ENCODE measurements at regions not wholly inside any gene's neighbourhood (a gene's known extent, or its start where the extent isn't known, plus 50 kb on each side); places are given as distances from the start of the nearest gene placed in this dataset.

GRCh38 chr6:25016014-25016720, 80.4 kb upstream of the RIPOR2 start:
- CTCF ChIA-PET: interaction anchor here (1.0 to 18.8 kb wide), 10 partner anchors 10 to 162 kb away, joined by 3 to 314 read pairs (median 43); partner anchors contain the start of gene RIPOR2
- RAD21 ChIA-PET (ENCODE audit: unreplicated experiment): interaction anchor here (0.6 to 7.2 kb wide), 7 partner anchors 11 to 160 kb away, joined by 3 to 97 read pairs (median 7); partner anchors contain the start of gene RIPOR2
- DNase-seq (ENCODE audit: low read depth, low spot score) (no peak), ATAC-seq (no peak), FAIRE-seq (no peak)
- peaks cover 5% of the 10 kb centered on the region for H3K4me1 ChIP-seq (ENCODE audit: control insufficient read depth, insufficient read depth, low read length)
- no peaks in the 10 kb centered on the region for H3K27me3 ChIP-seq (replicated peaks in 1 of 2; ENCODE audit: control insufficient read depth in 2 of 2, insufficient read depth in 2 of 2, low read length in 1 of 2)
- no peak overlapping the region for H3K27ac ChIP-seq (ENCODE audit: control insufficient read depth, insufficient read depth)
- no peaks in the 10 kb centered on the region for H3K79me2 ChIP-seq (ENCODE audit: control insufficient read depth, insufficient read depth, low read length)
- TF ChIP-seq PAX8 (IDR thresholded peaks at IDR 0.05) (no peak), ZNF217 (IDR thresholded peaks at IDR 0.05) (no peak), MYC (IDR thresholded peaks at IDR 0.05; ENCODE audit: insufficient read depth, insufficient read length, insufficient replicate concordance, low read length, severe bottlenecking) (no peak), ZNF384 (IDR thresholded peaks at IDR 0.05; ENCODE audit: borderline replicate concordance, low read depth, low read length) (no peak), JUND (IDR thresholded peaks at IDR 0.05; ENCODE audit: low read depth, low read length) (no peak), ZZZ3 (IDR thresholded peaks at IDR 0.05; ENCODE audit: control insufficient read depth, insufficient read length, low read depth) (no peak), RAD21 (IDR thresholded peaks at IDR 0.05; ENCODE audit: insufficient read depth, low read depth, low read length) (no peak), ZSCAN29 (IDR thresholded peaks at IDR 0.05) (no peak), KDM1A (IDR thresholded peaks at IDR 0.05; ENCODE audit: borderline replicate concordance) (no peak), SMAD1 (IDR thresholded peaks at IDR 0.05; ENCODE audit: low read depth, partially characterized antibody) (no peak), NR2C1 (IDR thresholded peaks at IDR 0.05) (no peak)
- H3K9me3 ChIP-seq (replicated peaks; ENCODE audit: control insufficient read depth, insufficient read depth, low read length): no peaks in the 10 kb centered on the region
- H4K20me1 ChIP-seq (ENCODE audit: control insufficient read depth, insufficient read depth): no peaks in the 10 kb centered on the region
- intact Hi-C loops (cut with micrococcal nuclease; ENCODE audit: unreplicated experiment): loop anchor here (5.0 kb wide), 1 partner anchor 239 kb away; no protein-coding TSS in a partner anchor
- H2AFZ ChIP-seq (ENCODE audit: control insufficient read depth, low read depth, low read length): no peak overlapping the region
- WGBS (ENCODE audit: insufficient coverage, insufficient replicate concordance, low lambda C conversion rate, missing lambda C conversion rate): 75% methylated on average over 11 of the region's 11 CpGs
- BruUV-seq (replicated peaks): no TSS peak
- POLR2A ChIA-PET: interaction anchor here (2.8 kb wide), 1 partner anchor 11 kb away, joined by 11 read pairs; no protein-coding TSS in a partner anchor
- H3K36me3 ChIP-seq (ENCODE audit: control insufficient read depth in 2 of 2, insufficient read depth in 2 of 2, low read length in 1 of 2): no peaks in the 10 kb centered on the region
- SMC1A ChIA-PET (ENCODE audit: uncharacterized antibody, unreplicated experiment): interaction anchor here (1.3 to 11.1 kb wide), 6 partner anchors 10 to 159 kb away, joined by 4 to 144 read pairs (median 29); no protein-coding TSS in a partner anchor
- in situ Hi-C loops (cut with MboI): loop anchor here (5.0 to 10.0 kb wide), 2 partner anchors 159 to 431 kb away; no protein-coding TSS in a partner anchor
- H3K9ac ChIP-seq (ENCODE audit: control insufficient read depth, insufficient read depth, low read length): no peak overlapping the region
- H3K4me2 ChIP-seq (ENCODE audit: control insufficient read depth, insufficient read depth): no peak overlapping the region
- no peak overlapping the region for H3K4me3 ChIP-seq

Data from GM12878 (cell line).